Heart left ventricle (tissue), 16 donors: ENCODE measurements at regions not wholly inside any gene's neighbourhood (a gene's known extent, or its start where the extent isn't known, plus 50 kb on each side); places are given as distances from the start of the nearest gene placed in this dataset.

Experiments used
- ATAC-seq, 4 donors: fragments of 200-7000 bp; cut with Tn5 transposase; one replicate each; pipeline ENCODE4 v1.9.1; 2020 to 2022; ENCODE audit warnings: moderate library complexity in 4 of 4, mild to moderate bottlenecking in 3 of 4, moderate number of reproducible peaks in 1 of 4
- DNase-seq, 5 donors: peaks; one replicate each; pipeline ENCODE4 v3.0.0-alpha.2; 2020
- H3K27ac ChIP-seq, 12 donors: fragments of 200-600 bp; sonication (generic) in 4 of 12; one replicate each; pipeline versions ENCODE4 v1.5.0 to v1.8.0; 2016 to 2022; ENCODE audit warnings: mild to moderate bottlenecking in 2 of 12
- H3K27me3 ChIP-seq, 9 donors: fragments of 200-600 bp; sonication (generic) in 2 of 9; one replicate each; pipeline versions ENCODE4 v1.5.1 to v1.8.0; 2016 to 2022; ENCODE audit warnings: mild to moderate bottlenecking in 3 of 9
- H3K36me3 ChIP-seq, 9 donors: fragments of 200-600 bp; sonication (generic) in 2 of 9; one replicate each; pipeline versions ENCODE4 v1.5.0 to v1.8.0; 2018 to 2022; ENCODE audit warnings: mild to moderate bottlenecking in 2 of 9
- H3K4me1 ChIP-seq, 12 donors: fragments of 200-600 bp; sonication (generic) in 4 of 12; one replicate each; pipeline versions ENCODE4 v1.5.0 to v1.8.0; 2016 to 2022; ENCODE audit warnings: mild to moderate bottlenecking in 3 of 12
- H3K4me3 ChIP-seq, 12 donors: fragments of 200-600 bp; sonication (generic) in 4 of 12; one replicate each; pipeline versions ENCODE4 v1.5.0 to v1.8.0; 2017 to 2022; ENCODE audit warnings: mild to moderate bottlenecking in 9 of 12, moderate library complexity in 4 of 12
- H3K9me3 ChIP-seq, 12 donors: fragments of 200-600 bp; sonication (generic) in 4 of 12; one replicate each; pipeline versions ENCODE4 v1.5.0 to v1.8.0; 2016 to 2022; ENCODE audit warnings: mild to moderate bottlenecking in 1 of 12
- CTCF ChIP-seq, 12 donors: fragments of 200-600 bp; sonication (generic) in 4 of 12; IDR thresholded peaks; one replicate each; pipeline versions ENCODE4 v1.5.0 to v1.8.0; 2018 to 2022; ENCODE audit warnings: antibody characterized with exemption in 12 of 12, mild to moderate bottlenecking in 5 of 12
- POLR2A ChIP-seq, 2 donors: fragments of 450-650 bp; IDR thresholded peaks; one replicate each; pipeline ENCODE4 v1.6.1; 2017; ENCODE audit warnings: antibody characterized with exemption in 2 of 2, mild to moderate bottlenecking in 2 of 2, moderate library complexity in 2 of 2
- WGBS, 4 donors: extraction: QIAGEN DNeasy Blood & Tissue Kit in 2 of 4; methylation state at CpG; one replicate each; pipeline versions ENCODE4 v1.1.5 to v1.1.7; 2013 to 2018; 5-methylcytosine and 5-hydroxymethylcytosine counted together
- intact Hi-C, 10 donors: fragments of 100-400 bp; cut with DNase I; formaldehyde crosslinking; loops; one replicate each; pipeline versions ENCODE4 v1.11.1 to v1.14.2; 2022
- donor health status: ischemic (EF 13 %, LVEDD 7.1; RV severe dilation, severe dysfunction).
- donor health status: healthy with polysubstance abuse.
- donor health status: DM: no; HTN: yes; CAD: no.
- donor health status: DM: no; HTN: no; CAD: no.
- donor health status: ischemic (EF 25% LVEDD 6.9; RV normal size, moderate dysfunction).
- donor health status: ischemic (EF 25% LVEDD 5.7; RV mildly dilated, moderate dysfunction).
- donor health status: healthy.
- donor health status: DM: yes; HTN: yes; CAD: no.
- donor health status: ischemic (EF 35%, LVEDD 5.7; RV mildly dilated, moderate dysfunction).
- donor health status: nonischemic (EF 11% LVEDD 7.7; RV severe dilation, severe dysfunction).
- donor health status: DM: yes; HTN: yes; CAD: no.
- donor health status: PGD.
- donor health status: ischemic (EF 29% LVEDD 5.4; RV normal size, mild dysfunction).
- donor health status: nonischemic (EF 23%, LVEDD 6.1; RV moderate dilation, normal function).

GRCh38 chr3:153111016-153111415 is 51.0 kb upstream of the RAP2B start:
- no peaks in the 10 kb centered on the region for H3K27me3 ChIP-seq
- no peak for ATAC-seq
- TF ChIP-seq CTCF (IDR thresholded peaks at IDR 0.05) (no peak), POLR2A (IDR thresholded peaks at IDR 0.05) (no peak)

More at GRCh38 chr3:153111016-153111415, 51.0 kb upstream of the RAP2B start:
- 90 to 93% (median 91%) methylated on average over 3 of the region's 3 CpGs for WGBS, 4 donors
- Histone ChIP-seq H3K4me3 (no peak overlapping the region), H3K27ac (no peak overlapping the region), H3K36me3 (no peaks in the 10 kb centered on the region), H3K9me3 (no peaks in the 10 kb centered on the region), H3K4me1 (peaks cover 0 to 6% (median 0%) of the 10 kb centered on the region in 12 donors)
- intact Hi-C loops: no loop called here
- no peak for DNase-seq
